NCI-H2196 (cell line): ENCODE measurements at regions not wholly inside any gene's neighbourhood (a gene's known extent, or its start where the extent isn't known, plus 50 kb on each side); places are given as distances from the start of the nearest gene placed in this dataset.
A peak's percentile ranks its signal among the peaks of the same experiment; 100 is the strongest.
"Not testable (repeated sequence)": the region's sequence is repeated elsewhere in the genome, so short reads cannot be mapped to it uniquely, and the experiment has no call there.

ENCODE experiments used
- DNase-seq: peaks from one replicate; lab custom pipeline; 2025; ENCODE audit not compliant: unreplicated experiment; lab: John Stamatoyannopoulos, UW

DNA sequence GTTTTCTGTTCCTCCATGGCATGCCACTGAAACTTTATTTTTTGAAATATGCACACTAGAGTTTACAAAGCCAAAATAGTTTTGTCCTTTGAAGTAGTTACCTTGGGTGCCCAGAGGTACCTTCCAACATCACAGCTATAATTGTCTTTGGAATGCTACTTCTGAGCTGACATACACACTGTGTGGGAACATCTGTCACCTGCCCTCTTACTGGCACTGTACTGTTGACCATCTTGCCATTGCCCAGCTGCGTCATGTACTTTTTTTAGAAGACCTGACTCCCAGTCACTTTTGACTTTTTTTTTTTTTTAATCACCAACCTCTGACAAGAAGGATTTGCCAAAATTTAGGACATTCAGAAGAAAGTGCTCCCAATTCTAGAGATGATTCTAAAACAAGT, 200.5 kb upstream of the CXorf66 start:
- DNase-seq: no peak

GRCh38 chrX:140164391-140164790, 199.1 kb upstream of the CXorf66 start:
- DNase-seq: no peak

DNA sequence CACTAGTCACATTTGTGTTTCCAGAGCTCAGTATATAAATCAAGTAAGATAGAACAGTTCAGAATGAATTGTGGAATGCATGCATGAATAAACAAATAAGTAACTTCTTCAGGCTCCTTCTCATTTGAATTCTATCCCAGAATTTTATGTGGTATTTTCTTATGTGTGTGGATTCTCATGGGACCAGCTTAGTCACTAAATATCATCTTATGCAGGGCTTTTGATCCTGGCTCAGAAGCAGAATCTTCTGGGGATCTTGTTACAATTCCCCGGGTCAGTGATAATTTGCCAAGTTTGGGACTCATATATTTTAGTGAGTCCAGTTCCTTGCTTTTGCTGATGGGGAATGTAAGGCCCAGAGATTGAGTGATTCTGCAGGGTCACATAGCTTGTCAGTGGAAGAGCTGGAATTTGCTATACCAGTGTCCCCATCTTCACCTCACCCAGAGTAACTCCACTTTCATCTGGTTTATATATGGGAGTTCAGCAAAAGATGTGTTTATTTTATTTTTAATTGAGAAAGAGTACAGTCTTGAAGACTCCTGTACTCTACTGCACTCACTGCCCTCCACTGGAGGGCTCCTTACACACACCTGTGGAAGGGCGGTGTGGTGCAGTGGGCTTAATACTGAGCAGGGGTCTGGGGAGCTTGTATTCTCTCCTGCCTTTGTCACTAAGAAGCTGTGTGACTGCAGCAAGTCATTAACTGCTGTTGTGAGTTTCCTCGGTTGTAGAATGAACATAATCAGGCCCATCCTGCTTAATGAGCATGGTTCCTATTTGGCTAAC, 198.2 kb upstream of the CXorf66 start:
- DNase-seq: no peak

DNA sequence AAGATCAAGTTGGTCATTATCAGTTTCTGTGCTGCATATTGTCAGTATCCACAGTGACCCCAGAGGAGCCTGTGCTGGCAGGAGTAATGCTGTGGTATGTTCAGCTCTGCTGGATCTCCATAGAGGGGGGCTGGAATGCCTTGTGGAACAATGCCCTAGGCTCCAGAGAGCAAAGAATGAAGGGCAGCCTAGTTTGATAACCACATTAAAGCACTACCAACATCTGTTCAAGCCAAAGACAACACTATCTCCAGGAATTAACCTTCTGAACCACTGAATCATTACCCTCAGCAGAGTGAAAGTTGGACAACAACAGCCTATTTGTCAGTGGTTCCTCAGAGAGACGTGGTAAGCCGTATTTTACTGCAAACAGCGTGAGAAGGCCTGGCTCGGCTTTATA, 192.3 kb upstream of the CXorf66 start:
- no peak for DNase-seq

GRCh38 chrX:140157143-140157542, 191.8 kb upstream of the CXorf66 start:
- no peak for DNase-seq

DNA sequence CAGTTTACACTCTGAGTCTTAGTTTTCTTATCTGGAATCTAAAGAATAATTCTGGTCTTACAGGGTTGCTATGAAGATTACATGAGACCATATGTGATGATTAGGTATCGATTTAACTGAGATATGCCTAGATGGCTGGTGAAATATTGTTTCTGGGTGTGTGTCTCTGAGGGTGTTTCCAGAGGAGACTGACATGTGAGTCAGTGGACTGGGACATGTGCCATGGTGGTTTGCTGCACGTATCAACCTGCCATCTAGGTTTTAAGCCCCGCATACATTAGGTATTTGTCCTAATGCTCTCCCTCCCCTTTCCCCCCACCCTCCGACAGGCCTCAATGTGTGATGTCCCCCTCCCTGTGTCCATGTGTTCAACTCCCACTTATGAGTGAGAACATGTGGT, 186.0 kb upstream of the CXorf66 start:
- DNase-seq: no peak

DNA sequence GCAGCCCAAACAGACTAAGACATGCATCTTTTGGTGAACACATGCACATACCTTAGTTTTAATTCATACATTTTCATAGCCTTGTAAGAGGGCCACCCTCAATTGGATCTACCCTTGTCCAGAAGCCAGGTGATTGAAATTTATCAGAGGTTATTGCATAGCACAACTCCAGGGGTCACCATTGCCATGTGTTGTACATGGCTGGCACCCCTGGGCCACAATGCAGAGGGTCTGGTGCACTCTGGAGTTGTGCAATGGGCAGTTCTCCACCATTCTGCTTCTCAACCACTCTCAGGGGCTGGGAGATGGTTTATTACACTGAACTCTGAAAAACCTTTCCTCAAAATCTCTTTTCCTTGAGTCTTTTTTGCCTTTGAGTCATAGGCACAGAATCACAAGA, 184.4 kb upstream of the CXorf66 start:
- no peak for DNase-seq

DNA sequence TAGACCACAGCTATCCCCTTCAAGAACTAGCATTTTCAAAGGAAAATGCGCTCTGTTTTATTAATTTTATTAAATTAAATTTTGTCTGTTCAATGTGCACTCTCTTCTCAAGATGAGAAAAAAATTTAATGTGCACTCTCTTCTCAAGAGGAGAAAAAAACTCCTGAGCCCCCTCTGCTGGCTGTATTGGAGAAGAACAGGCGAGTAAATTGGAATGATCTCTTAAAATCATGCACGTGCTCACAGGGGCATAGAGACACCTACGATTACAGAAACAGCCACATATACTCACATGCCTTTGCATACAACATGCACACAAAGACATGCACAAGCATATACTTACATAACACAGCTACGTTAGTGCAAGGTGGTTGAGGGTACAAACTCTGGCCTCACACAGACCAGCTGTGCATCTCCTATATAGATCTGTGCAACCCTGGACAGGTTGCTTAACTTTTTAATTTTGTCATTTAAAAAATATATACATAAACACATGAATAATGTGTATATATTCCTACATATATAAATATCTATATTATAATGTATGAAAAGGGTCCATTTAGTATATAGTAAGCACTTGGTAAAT, 176.2 kb upstream of the CXorf66 start:
- peak; percentile 19 for DNase-seq

- DNase-seq: not testable (repeated sequence)
Measured at GRCh38 chrX:140138492-140138891, 173.2 kb upstream of the CXorf66 start.

DNA sequence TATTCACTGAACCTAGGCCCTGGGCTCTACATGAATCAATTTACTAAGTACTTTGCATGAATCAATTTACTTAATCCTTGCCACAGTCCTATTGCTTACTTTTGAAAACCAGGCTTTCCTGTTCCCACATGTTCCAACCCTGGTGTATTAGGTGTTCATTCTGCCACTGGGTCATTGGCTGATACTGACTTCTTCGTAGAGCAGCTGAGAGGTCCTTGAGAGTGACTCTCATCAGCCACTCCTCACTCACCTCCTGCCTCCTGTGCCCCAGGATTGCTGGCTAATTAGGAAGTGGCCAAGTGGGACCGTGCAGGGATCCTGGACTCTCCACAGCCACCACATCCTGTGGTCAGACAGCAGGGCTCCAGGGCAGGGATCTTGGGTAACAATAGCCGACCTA, 172.7 kb upstream of the CXorf66 start:
- not testable (repeated sequence) for DNase-seq

DNA sequence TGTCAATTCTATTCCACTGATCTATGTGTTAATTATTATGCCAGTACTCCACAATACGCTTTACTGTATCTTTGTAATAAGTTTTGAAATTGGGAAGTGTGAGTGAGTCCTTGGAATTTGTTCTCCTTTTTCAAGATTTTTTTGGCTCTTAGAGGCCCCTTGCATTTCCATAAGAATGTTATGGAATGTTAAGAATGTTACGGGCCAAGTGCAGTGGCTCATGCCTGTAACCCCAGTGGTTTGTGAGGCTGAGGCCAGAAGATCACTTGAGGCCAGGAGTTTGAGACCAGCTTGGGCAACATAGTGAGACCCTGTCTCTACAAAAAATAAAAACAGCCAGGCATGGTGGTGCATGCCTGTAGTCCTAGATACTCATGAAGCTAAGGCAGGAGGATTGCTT, 167.6 kb upstream of the CXorf66 start:
- no peak for DNase-seq

GRCh38 chrX:140123446-140123845, 158.1 kb upstream of the CXorf66 start:
- DNase-seq: no peak

DNA sequence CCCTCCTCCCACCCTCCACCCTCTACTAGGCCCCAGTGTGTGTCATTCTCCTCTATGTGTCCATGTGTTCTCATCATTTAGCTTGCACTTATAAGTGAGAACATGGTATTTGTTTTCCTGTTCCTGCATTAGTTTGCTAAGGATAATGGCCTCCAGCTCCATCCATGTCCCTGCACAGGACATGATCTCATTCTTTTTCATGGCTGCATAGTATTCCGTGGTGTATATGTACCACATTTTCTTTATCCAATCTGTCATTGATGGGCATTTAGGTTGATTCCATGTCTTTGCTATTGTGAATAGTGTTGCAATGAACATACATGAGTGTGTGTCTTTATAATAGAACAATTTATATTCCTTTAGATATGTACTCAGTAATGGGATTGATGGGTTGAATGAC, 148.7 kb upstream of the CXorf66 start:
- not testable (repeated sequence) for DNase-seq

DNA sequence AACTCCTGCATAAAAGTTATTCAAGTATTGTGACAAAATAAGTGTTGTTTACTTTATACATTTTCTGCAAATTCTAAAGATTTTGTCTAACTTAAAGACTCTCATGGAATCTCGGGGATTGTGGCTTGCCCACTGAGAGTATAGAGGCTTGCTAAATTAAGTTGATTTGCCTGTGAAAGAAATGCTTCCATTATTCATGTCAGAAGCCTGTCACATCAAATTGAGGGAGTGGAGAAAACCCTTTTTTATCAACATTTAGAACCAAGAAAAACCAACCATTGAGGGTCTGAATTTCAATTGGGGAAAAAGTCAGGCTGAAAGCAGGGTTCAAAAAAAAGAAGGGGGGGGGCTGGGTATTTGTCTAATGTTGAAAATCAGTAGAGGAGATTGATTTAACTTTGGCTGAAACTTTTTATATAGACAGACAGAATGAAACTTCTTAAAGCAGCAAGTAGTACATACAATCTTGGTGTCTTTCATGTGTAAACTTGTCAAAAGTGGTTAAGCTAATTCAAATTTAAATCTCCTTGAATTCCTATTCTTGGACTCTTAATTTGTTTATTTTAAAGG, 144.8 kb upstream of the CXorf66 start:
- no peak for DNase-seq

GRCh38 chrX:140104760-140105159, 139.4 kb upstream of the CXorf66 start:
- DNase-seq: no peak

DNA sequence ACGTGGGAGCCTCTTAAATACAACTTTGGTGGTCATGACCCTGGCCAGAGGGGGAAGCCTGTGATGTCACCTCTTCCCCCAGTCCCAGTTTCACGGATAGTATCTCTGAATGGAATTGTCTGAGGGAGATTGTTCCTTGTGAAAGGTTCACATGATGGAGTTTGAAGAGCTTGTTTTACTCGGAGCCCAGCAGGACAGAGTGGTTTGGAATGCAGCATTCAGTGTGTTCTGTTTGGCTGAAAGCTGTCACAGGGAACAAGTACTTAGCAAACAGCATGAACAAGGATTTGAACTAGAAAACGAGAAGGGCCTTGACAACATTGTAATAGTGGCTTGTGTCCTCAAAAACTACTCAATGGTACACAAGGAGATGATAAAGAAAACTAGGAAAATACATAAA, 133.9 kb upstream of the CXorf66 start:
- DNase-seq: no peak

DNA sequence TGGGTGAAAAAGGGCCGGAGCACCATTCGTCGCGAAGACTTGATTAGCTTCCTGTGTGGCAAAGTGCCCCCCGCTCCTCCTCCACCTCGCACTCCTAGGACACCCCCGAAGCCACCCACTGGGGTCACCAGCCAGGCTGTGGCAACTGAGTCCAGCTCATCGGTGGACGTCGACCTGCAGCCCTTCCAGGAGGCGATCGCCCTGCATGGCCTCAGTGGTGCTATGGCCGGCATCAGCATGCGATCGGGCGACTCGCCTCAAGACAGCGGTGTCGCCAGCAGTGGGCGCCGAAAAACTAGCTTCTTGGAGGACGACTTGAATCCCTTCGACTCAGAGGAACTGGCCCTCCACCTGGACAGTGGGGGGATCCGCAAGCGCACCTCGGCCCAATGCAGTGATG, 126.8 kb upstream of the CXorf66 start:
- DNase-seq: no peak

DNA sequence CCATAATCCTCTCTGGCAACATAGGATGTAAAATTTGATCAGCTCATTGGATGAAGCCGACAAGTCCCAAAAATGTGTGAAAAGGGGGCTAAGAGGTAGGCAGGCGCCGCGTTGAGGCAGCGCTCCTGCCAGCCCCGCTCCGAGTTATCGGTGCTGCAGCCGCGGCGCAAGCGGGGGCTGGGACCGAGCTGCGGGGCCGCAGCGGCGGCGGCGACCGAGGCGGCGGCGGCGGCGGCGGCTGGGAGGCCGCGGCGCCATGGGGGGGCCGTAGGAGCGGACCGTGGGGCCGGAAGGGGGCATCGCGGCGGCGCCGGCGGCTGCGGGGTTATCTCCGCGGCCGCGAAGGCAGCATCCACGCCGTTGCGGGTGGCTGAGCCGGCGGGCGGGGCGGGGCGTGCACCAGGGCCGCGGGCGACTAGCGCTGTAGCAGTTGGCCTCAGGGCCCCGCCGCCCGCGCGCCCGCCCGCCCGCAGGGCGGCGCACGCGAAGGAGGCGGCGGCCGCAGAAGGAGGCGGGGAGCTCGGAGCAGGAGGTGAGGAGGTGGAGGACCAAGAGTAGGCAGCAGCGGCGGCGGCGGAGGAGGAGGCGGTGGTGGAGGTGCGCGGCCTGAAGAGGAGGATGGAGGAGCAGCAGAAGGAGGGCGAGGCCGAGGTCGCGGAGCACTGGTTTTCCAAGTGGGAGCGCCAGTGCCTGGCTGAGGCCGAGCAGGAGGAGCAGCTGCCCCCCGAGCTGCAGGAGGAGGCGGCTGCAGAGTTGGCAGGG, 126.0 kb upstream of the CXorf66 start:
- no peak for DNase-seq

- no peak for DNase-seq
Measured at GRCh38 chrX:140090800-140091124, 125.4 kb upstream of the CXorf66 start.

- DNase-seq: no peak
Measured at GRCh38 chrX:140088438-140088837, 123.1 kb upstream of the CXorf66 start.

GRCh38 chrX:140087875-140088274, 122.6 kb upstream of the CXorf66 start:
- DNase-seq: no peak

GRCh38 chrX:140086691-140087090, 121.4 kb upstream of the CXorf66 start:
- DNase-seq: no peak
